Panc1 (cell line): ENCODE measurements at regions not wholly inside any gene's neighbourhood (a gene's known extent, or its start where the extent isn't known, plus 50 kb on each side); places are given as distances from the start of the nearest gene placed in this dataset.

Experiments used
- CTCF ChIP-seq: fragments of 450-650 bp; IDR thresholded peaks from 2 replicates; pipeline ENCODE4 v1.5.1; 2017; ENCODE audit warnings: mild to moderate bottlenecking
- POLR2AphosphoS5 ChIP-seq: IDR thresholded peaks from 2 replicates; pipeline ENCODE4 v1.6.1; 2012; ENCODE audit warnings: mild to moderate bottlenecking, low read depth, low read length, moderate library complexity
- REST ChIP-seq, 2 experiments: IDR thresholded peaks; 2 replicates each; pipeline ENCODE4 v1.6.1; 2011 to 2012; ENCODE audit warnings: low read depth in 2 of 2, control low read depth in 1 of 2, low read length in 1 of 2, mild to moderate bottlenecking in 1 of 2, moderate library complexity in 1 of 2; ENCODE audit not compliant: insufficient read depth in 1 of 2
- SIN3A ChIP-seq: IDR thresholded peaks from 2 replicates; pipeline ENCODE4 v1.6.1; 2012; ENCODE audit warnings: low read depth, mild to moderate bottlenecking, low read length, moderate library complexity, borderline replicate concordance; ENCODE audit not compliant: insufficient read depth

GRCh38 chr1:17990401-17990800 lies 117.2 kb upstream of the IGSF21 start:
- TF ChIP-seq REST (IDR thresholded peaks at IDR 0.05; ENCODE audit: insufficient read depth in 1 of 2, low read depth in 2 of 2, low read length in 1 of 2) (no peak), CTCF (no peak), POLR2AphosphoS5 (no peak), SIN3A (no peak)
